Glomerular visceral epithelial cell (primary cell): ENCODE measurements at regions not wholly inside any gene's neighbourhood (a gene's known extent, or its start where the extent isn't known, plus 50 kb on each side); places are given as distances from the start of the nearest gene placed in this dataset.

Experiments
- DNase-seq: peaks from one replicate; pipeline ENCODE4 v3.0.0-alpha.2; 2016; ENCODE audit errors: extremely low spot score

DNA sequence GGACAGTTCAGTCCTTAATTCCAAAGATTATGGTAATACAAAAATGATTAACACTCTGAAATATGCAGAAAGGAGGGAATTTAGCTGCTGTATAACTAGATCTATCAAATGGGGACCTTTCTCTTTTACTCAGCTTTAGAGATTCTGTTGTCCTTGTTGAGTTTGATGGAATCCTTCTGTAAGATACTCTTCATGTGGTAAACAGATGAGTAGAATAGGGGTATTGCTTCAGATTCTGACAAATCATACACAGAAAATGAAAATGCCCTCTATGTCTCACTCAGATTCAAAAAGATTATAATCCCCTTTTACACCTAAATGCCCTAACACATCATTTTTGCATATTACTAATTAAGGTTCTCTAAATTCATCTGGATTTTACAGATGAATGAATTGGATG lies 50.7 kb downstream of the ARHGAP35 start:
- DNase-seq: no peak

- DNase-seq: no peak
These were observed 52.5 kb downstream of the ARHGAP35 start for GRCh38 chr19:46913198-46913851.

DNA sequence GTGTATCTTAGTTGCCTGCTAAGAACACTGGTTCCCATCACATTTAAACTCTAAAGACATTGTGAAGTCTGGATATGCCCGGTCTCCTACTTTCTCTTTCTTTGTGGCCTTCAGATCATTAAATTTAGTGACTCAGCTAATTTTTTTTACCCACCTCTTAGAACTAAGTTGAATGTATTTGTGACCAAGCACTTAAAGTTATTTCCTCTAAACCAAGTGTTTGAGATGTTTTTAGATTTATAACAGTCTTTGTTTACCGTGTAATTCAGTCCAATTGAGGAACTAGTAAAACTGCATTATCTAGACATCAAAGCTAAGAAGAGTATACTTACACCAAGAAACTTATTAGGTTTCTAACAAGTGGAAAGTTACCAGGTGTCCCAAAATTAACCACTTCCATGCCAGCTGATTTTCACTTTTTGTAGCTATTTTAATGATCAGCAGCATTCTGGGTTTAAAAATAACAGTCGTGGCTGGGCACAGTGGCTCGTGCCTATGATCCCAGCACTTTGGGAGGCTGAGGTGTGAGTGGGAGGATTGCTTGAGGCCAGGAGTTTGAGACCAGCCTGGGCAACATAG lies 53.1 kb downstream of the ARHGAP35 start:
- DNase-seq: peak; percentile 39

GRCh38 chr19:46915386-46915785 lies 54.6 kb downstream of the ARHGAP35 start:
- DNase-seq: no peak

DNA sequence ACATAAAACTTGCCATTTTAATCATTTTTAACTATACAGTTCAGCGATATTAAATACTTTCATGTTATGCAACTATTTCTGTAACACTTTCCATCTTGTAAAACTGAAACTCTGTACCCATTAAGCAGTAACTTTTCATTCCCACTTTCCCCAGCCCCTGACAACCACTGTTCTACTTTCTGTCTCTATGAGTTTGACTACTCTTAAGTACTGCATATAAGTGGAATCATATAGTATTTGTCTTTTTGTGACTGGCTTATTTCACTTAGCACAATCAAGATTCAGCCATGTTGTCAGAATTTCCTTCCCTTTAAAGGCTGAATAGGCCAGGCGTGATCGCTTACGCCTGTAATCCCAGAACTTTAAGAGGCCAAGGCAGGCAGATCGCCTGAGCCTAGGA lies 56.2 kb downstream of the ARHGAP35 start:
- no peak for DNase-seq

DNA sequence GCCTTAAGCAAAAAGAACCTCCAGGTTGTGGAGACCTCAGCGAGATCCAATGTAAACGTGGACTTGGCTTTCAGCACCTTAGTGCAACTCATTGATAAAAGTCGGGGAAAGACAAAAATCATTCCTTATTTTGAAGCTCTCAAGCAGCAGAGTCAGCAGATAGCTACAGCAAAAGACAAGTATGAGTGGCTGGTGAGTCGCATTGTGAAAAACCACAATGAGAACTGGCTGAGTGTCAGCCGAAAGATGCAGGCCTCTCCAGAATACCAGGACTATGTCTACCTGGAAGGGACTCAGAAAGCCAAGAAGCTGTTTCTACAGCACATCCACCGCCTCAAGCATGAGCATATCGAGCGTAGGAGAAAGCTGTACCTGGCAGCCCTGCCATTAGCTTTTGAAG lies 58.5 kb downstream of the ARHGAP35 start:
- DNase-seq: peak; percentile 42

DNA sequence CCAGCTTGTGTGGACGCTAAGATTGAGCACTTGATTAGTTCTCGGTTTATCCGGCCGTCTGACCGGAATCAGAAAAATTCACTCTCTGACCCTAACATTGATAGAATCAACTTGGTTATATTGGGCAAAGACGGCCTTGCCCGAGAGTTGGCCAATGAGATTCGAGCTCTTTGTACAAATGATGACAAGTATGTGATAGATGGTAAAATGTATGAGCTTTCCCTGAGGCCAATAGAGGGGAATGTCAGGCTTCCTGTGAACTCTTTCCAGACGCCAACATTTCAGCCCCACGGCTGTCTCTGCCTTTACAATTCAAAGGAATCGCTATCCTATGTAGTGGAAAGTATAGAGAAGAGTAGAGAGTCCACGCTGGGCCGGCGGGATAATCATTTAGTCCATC lies 59.6 kb downstream of the ARHGAP35 start:
- no peak for DNase-seq

- DNase-seq: no peak
These were observed 60.3 kb downstream of the ARHGAP35 start for GRCh38 chr19:46921071-46921470.

DNA sequence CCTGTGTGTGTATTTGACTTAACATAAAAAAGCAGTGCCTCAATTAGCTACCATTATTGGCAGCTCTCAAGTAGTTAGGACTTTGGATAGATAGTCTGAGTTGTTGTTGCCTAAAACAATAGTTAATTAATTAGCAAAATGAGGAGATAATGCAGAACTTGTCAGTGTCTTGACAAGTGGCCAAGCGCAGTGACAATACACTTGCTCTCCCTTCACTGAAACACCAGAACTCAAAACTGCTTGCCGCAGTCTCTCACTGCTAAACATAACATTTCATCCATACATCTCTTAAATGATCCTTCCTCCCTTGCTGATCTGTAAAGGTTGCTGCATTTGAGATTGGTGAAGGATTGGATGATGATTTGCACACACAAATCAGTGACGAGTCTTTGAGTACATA lies 61.7 kb downstream of the ARHGAP35 start:
- no peak for DNase-seq

- DNase-seq: no peak
These were observed 64.2 kb downstream of the ARHGAP35 start for GRCh38 chr19:46924874-46925547.

DNA sequence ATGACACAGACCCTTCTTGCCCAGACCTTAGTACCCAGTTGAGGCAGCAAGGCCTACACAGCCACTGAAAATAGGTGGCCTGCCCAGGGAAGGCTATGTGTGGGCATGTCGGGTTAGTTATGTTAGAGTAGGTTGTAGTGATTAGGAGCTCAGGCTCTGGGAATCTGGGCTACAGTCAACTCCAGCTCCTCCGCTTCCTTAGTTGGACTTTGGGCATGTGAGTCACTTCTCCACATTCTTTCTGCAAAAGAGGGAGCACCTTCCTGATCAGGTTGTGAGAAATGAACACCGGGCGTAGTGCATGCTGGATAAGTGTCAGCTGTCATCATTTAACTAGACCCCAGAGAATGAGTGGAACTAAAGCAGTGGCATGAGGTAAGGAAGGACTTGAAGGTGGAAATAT lies 64.8 kb downstream of the ARHGAP35 start:
- DNase-seq: peak; percentile 63

DNA sequence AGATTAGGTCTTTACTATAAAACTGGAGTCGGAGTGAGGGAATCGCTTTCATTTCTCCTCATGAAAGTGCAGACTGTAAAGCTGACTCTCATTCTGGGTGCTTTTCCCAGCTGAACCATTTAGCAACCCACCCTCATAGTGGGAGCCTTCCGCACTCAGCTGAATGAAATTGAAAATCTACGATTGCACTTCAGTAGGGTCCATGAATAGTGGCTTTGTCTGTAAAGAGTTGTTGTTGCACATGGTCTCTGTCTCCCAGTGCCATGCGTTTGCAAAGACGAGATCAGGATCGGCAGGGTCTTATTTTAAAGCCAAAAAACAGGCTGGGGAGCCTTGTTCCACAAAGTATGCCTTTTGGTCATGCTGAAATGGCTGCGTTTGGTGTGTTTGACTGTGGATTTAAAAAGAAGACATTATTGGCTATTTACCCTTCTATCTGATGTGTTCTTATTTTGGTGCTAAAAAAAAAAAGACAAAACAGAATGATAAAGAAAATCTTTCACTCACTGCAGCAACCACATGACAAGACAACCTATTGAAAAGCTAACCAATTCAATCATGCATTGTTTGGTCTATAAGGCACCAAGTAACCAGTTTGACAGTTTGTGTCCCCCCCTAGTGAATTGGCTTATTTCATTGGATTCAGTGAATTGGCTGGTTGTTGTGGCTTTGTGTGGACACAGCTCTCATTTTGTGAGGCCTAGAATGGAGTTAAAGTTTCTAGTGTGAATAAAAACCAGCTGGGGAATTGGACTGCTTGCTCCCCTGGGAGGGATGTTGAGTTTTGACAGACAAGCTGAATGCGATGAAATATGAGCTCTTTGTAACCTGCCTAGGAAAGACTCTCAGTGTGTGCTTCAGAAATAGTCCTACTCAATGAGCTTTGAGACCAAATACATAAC lies 65.6 kb downstream of the ARHGAP35 start:
- no peak for DNase-seq

- no peak for DNase-seq
These were observed 66.3 kb downstream of the ARHGAP35 start for GRCh38 chr19:46927106-46927505.

DNA sequence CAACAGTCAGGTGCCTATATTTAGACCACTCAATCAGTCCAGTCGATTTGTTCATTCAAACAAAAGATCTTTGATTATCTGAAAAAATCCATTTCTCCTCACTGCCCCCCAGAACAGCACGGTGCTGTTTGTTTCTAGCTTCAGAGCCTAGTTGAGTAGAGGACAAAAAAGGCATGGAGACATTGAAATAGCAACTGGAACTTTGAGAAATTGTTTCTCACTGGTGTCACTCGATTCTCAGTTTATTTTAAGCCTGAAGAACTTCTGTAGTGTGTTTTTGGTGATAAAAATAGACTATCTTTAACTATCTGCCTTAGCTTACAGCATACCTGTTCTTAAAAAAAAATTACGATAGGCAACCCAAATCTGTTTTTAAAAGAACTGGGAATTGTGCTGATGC lies 67.1 kb downstream of the ARHGAP35 start:
- DNase-seq: no peak

- no peak for DNase-seq
These were observed 68.2 kb downstream of the ARHGAP35 start for GRCh38 chr19:46928951-46929350.

DNA sequence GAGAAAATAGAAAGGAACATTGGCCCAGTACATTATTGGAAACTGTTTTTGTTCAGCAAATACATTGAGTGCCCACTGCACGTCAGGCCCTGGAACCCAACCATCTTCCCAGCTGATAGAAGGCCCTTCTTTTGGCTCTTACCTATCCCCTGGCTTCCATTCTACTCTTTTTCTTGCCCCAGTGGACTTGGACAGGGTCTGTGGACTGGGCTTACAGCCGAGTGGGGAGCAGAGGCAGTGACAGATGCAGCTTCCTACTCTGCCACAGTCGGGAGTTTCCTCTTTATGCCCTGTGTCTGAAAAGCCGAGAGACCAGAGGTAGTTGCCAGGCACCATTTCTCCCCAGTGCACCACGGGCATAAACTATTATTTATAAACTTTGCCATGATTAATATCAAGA lies 70.4 kb downstream of the ARHGAP35 start:
- no peak for DNase-seq

DNA sequence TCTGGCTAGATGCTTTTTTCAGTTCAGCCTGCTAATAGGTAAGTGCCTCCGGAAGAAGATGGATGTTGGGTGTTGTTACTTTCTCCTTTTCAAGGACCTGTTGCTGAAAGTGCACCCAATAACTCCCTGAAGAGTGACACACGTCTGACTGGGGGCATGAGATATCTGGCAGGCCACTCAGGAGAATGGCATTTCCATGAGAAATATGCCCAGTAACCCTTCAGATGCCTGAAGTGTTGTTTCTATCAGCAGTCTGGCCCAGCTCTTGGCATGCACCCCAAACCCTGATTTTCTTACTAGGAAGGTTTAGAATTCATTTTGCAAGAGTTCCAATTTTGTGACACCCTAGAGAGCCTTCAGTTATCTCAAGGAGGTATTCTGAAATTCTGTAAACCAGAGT lies 71.5 kb downstream of the ARHGAP35 start:
- DNase-seq: peak; percentile 64

- DNase-seq: no peak
These were observed 74.4 kb downstream of the ARHGAP35 start for GRCh38 chr19:46935066-46935663.

DNA sequence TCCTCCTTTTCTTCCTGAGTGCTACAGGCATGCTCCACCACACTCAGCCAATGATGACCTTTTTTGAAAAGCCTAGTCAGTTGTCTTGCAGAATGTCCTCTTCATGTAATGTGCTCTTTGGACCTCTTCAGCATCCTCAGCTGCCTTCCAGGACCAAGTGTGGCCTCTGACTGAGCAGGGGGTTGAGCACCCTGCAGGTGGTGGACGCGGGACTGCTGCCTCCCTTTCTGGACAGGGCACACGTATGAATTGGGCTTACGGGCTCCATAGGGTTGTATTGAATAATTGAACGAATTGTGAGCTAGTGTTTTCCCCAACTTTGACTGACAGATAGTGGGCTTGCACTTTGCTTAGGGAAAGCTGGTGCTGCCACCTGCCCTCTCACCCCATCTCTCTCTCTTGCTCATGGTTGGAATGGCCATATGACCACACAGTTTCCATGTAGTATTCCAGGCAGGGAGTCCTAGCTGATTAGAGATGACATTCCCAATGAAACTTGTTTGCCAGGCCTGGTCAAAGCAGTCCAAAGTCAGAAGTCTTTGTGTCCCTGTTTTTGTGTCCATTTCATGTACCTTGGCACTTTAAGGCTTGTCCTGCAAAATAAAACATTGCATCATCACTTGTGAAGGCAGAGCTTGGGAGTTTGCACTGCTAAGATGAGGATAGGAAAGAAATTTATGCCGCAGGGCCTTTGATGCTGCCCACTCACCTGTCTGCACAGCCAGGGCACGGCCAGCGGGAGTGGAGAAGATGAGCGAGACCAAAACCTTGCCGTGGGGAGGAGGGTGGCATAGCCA lies 76.3 kb upstream of the NPAS1 start:
- no peak for DNase-seq

- no peak for DNase-seq
These were observed 75.4 kb upstream of the NPAS1 start for GRCh38 chr19:46944123-46944748.
